Thoracic aorta (tissue), 2 donors: ENCODE measurements at regions not wholly inside any gene's neighbourhood (a gene's known extent, or its start where the extent isn't known, plus 50 kb on each side); places are given as distances from the start of the nearest gene placed in this dataset.

Experiments used
- ATAC-seq: fragments of 150-250 bp; one replicate; pipeline ENCODE4 v1.8.0; 2017; ENCODE audit warnings: low read depth; ENCODE audit not compliant: insufficient number of reproducible peaks, low FRiP score
- DNase-seq: peaks from one replicate; pipeline ENCODE4 v3.0.0-alpha.2; 2020; ENCODE audit warnings: low spot score
- H3K27ac ChIP-seq, 2 donors: fragments of 200-600 bp; sonication (generic); 1 replicate in 1 of 2; 2 replicates in 1 of 2; pipeline ENCODE4 v1.5.1; 2016; ENCODE audit warnings: mild to moderate bottlenecking in 2 of 2, moderate library complexity in 2 of 2
- H3K27me3 ChIP-seq: fragments of 200-600 bp; sonication (generic); replicated peaks from 2 replicates; pipeline ENCODE4 v1.6.0; 2016; ENCODE audit warnings: mild to moderate bottlenecking; ENCODE audit not compliant: insufficient read depth
- H3K36me3 ChIP-seq: fragments of 200-600 bp; sonication (generic); one replicate; pipeline ENCODE4 v1.5.1; 2016
- H3K4me1 ChIP-seq, 2 donors: fragments of 200-600 bp; sonication (generic); 1 replicate in 1 of 2; 2 replicates in 1 of 2; pipeline versions ENCODE4 v1.5.1 to v1.6.0; 2016; ENCODE audit warnings: low read depth in 2 of 2, mild to moderate bottlenecking in 1 of 2; ENCODE audit not compliant: control insufficient read depth in 1 of 2
- H3K4me3 ChIP-seq: fragments of 200-600 bp; sonication (generic); 2 replicates; pipeline ENCODE4 v1.5.1; 2016; ENCODE audit warnings: mild to moderate bottlenecking
- H3K9me3 ChIP-seq: fragments of 200-600 bp; sonication (generic); 2 replicates; pipeline ENCODE4 v1.5.1; 2016
- CTCF ChIP-seq: fragments of 200-600 bp; sonication (generic); IDR thresholded peaks from one replicate; pipeline ENCODE4 v1.5.1; 2019; ENCODE audit warnings: antibody characterized with exemption

- TF ChIP-seq CTCF = no peak
- DNase-seq (no peak), ATAC-seq (no peak)
- Histone ChIP-seq H3K4me1 (no peaks in the 10 kb centered on the region), H3K9me3 (no peaks in the 10 kb centered on the region), H3K36me3 (no peaks in the 10 kb centered on the region), H3K4me3 (no peak overlapping the region), H3K27ac (no peak overlapping the region), H3K27me3 (no peaks in the 10 kb centered on the region)
Observed at GRCh38 chr9:78775211-78775610, 478.3 kb downstream of the PSAT1 start.

GRCh38 chr9:78775696-78776295, 478.9 kb downstream of the PSAT1 start:
- Histone ChIP-seq H3K27ac (no peak overlapping the region), H3K36me3 (no peaks in the 10 kb centered on the region), H3K4me3 (no peak overlapping the region), H3K9me3 (no peaks in the 10 kb centered on the region), H3K27me3 (no peaks in the 10 kb centered on the region), H3K4me1 (no peaks in the 10 kb centered on the region)
- DNase-seq (no peak), ATAC-seq (no peak)
- TF ChIP-seq CTCF = no peak

GRCh38 chr9:78777747-78778146, 480.8 kb downstream of the PSAT1 start:
- no peak for TF ChIP-seq CTCF
- H3K27ac ChIP-seq = no peak overlapping the region
- DNase-seq (no peak), ATAC-seq (no peak)
- H3K27me3 ChIP-seq = no peaks in the 10 kb centered on the region
- no peaks in the 10 kb centered on the region for H3K9me3 ChIP-seq
- no peaks in the 10 kb centered on the region for H3K36me3 ChIP-seq
- H3K4me3 ChIP-seq = no peak overlapping the region
- no peaks in the 10 kb centered on the region for H3K4me1 ChIP-seq

GRCh38 chr9:78778318-78778717, 481.4 kb downstream of the PSAT1 start:
- no peak overlapping the region for H3K27ac ChIP-seq
- H3K4me3 ChIP-seq = no peak overlapping the region
- no peak for TF ChIP-seq CTCF
- ATAC-seq (no peak), DNase-seq (no peak)
- no peaks in the 10 kb centered on the region for H3K36me3 ChIP-seq
- no peaks in the 10 kb centered on the region for H3K4me1 ChIP-seq
- no peaks in the 10 kb centered on the region for H3K27me3 ChIP-seq
- H3K9me3 ChIP-seq = no peaks in the 10 kb centered on the region

- ATAC-seq (no peak), DNase-seq (no peak)
- no peak for TF ChIP-seq CTCF
- Histone ChIP-seq H3K27ac (no peak overlapping the region), H3K4me1 (no peaks in the 10 kb centered on the region), H3K36me3 (no peaks in the 10 kb centered on the region), H3K27me3 (no peaks in the 10 kb centered on the region), H3K9me3 (no peaks in the 10 kb centered on the region), H3K4me3 (no peak overlapping the region)
Observed at GRCh38 chr9:78778861-78779374, 482.0 kb downstream of the PSAT1 start.
